ENCODE measurements at regions not wholly inside any gene's neighbourhood (a gene's known extent, or its start where the extent isn't known, plus 50 kb on each side); places are given as distances from the start of the nearest gene placed in this dataset.

DNA sequence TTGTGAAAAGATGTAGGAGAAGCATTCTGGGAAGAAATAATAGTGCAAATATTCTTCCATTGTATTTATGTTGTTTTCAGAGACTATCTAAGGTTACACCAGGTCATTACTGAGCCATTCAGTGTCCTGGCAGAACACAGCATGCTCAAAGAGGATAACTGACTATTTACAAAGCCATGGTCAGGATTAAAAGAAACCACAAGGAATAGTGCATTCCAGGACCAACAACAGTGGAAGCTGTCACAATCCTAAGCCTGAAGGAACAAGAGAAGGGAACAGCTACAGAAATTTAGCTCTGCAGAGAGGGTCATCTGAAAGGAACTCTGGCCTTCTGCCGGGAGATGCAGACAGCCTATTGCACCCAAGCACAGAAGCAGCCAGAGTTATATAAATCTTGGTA, 116.7 kb downstream of the DSC3 start:
- H3K9ac ChIP-seq (ENCODE audit: extremely low read depth, insufficient read length, low read length): no peak overlapping the region
- H3K14ac ChIP-seq (ENCODE audit: insufficient read depth, low read length): no peak overlapping the region
- no CpG with 5 or more reads among the region's 1 CpG for WGBS (ENCODE audit: extremely low coverage, insufficient read length, low lambda C conversion rate)
- Mint-ChIP-seq H3K36me3 (ENCODE audit: insufficient read depth in 1 of 3, low read depth in 3 of 3) (no peaks in the 10 kb centered on the region), H3K27ac (no peak overlapping the region), H3K4me3 (no peak overlapping the region), H3K4me1 (peaks cover 2 to 4% of the 10 kb centered on the region in 2 experiments; a peak in 2 of 4 replicates), H3K9me3 (no peaks in the 10 kb centered on the region), H3K27me3 (ENCODE audit: low read depth) (no peaks in the 10 kb centered on the region)
- H3K23me2 ChIP-seq (ENCODE audit: insufficient read length, low read depth, low read length, poor library complexity, severe bottlenecking): no peaks in the 10 kb centered on the region
- H2BK120ac ChIP-seq (ENCODE audit: low read depth, low read length, poor library complexity, severe bottlenecking): no peak overlapping the region
- H2BK15ac ChIP-seq (ENCODE audit: low read depth, low read length): no peak overlapping the region
- H4K5ac ChIP-seq (ENCODE audit: insufficient read length, low read depth, low read length): no peak overlapping the region
- no peak overlapping the region for H2BK20ac ChIP-seq (ENCODE audit: low read depth, low read length, poor library complexity, severe bottlenecking)
- H4K91ac ChIP-seq (ENCODE audit: insufficient read length, low read depth, low read length): no peak overlapping the region
- no peak overlapping the region for H3K27ac ChIP-seq (ENCODE audit: insufficient read length, low read depth, low read length)
- no peak overlapping the region for H2BK5ac ChIP-seq (ENCODE audit: insufficient read length, low read length)
- H2BK12ac ChIP-seq (ENCODE audit: insufficient read length, low read depth, low read length): no peak overlapping the region
- no peaks in the 10 kb centered on the region for H3K79me1 ChIP-seq (ENCODE audit: insufficient read depth, low read depth, low read length, poor library complexity, severe bottlenecking)
- no peak overlapping the region for H3T11ph ChIP-seq (ENCODE audit: low read length)
- no peak overlapping the region for H3K23ac ChIP-seq (ENCODE audit: insufficient read length, low read depth, low read length)
- H3K27me3 ChIP-seq (ENCODE audit: insufficient read depth, low read length): no peaks in the 10 kb centered on the region
- no peak for DNase-seq
- no peak overlapping the region for H3K56ac ChIP-seq (ENCODE audit: insufficient read length, low read depth, low read length)
- no peak overlapping the region for H2AK5ac ChIP-seq (ENCODE audit: insufficient read length, low read length)
- no peaks in the 10 kb centered on the region for H3K4me1 ChIP-seq (ENCODE audit: insufficient read depth, low read length)
- H4K20me1 ChIP-seq (ENCODE audit: control insufficient read depth, insufficient read depth, insufficient read length): no peaks in the 10 kb centered on the region
- no peak overlapping the region for H3K4me2 ChIP-seq (ENCODE audit: insufficient read depth, insufficient read length, low read length)
- no peak overlapping the region for H3K18ac ChIP-seq (ENCODE audit: insufficient read length, low read depth, low read length)
- no peaks in the 10 kb centered on the region for H3K79me2 ChIP-seq (ENCODE audit: insufficient read depth, low read length)
- no peak overlapping the region for H3K4ac ChIP-seq (ENCODE audit: low read depth, low read length)
- H2AFZ ChIP-seq (ENCODE audit: low read length): no peak overlapping the region
- TF ChIP-seq, protein P1, sequence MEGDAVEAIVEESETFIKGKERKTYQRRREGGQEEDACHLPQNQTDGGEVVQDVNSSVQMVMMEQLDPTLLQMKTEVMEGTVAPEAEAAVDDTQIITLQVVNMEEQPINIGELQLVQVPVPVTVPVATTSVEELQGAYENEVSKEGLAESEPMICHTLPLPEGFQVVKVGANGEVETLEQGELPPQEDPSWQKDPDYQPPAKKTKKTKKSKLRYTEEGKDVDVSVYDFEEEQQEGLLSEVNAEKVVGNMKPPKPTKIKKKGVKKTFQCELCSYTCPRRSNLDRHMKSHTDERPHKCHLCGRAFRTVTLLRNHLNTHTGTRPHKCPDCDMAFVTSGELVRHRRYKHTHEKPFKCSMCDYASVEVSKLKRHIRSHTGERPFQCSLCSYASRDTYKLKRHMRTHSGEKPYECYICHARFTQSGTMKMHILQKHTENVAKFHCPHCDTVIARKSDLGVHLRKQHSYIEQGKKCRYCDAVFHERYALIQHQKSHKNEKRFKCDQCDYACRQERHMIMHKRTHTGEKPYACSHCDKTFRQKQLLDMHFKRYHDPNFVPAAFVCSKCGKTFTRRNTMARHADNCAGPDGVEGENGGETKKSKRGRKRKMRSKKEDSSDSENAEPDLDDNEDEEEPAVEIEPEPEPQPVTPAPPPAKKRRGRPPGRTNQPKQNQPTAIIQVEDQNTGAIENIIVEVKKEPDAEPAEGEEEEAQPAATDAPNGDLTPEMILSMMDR (conservative IDR thresholded peaks at IDR 0.05): no peak
- H3K9me3 ChIP-seq (ENCODE audit: control insufficient read depth, low read depth, low read length): no peaks in the 10 kb centered on the region
- no peak overlapping the region for H4K8ac ChIP-seq (replicated peaks; ENCODE audit: insufficient read length, low read depth, low read length)
